AG04450 (cell line): ENCODE measurements at regions not wholly inside any gene's neighbourhood (a gene's known extent, or its start where the extent isn't known, plus 50 kb on each side); places are given as distances from the start of the nearest gene placed in this dataset.
"Not testable (repeated sequence)": the region's sequence is repeated elsewhere in the genome, so short reads cannot be mapped to it uniquely, and the experiment has no call there.

Experiments used
- CTCF ChIA-PET: fragments of 300-600, 350-600 bp; formaldehyde crosslinking; extraction: SDS; loops from one replicate; lab custom pipeline; 2022; ENCODE audit warnings: antibody characterized with exemption, inconsistent platforms; lab: Charles Lee
- POLR2A ChIA-PET: fragments of 350-600 bp; formaldehyde crosslinking; extraction: SDS; loops from one replicate; lab custom pipeline; 2021; ENCODE audit warnings: antibody characterized with exemption, inconsistent platforms; lab: Yijun Ruan, JAX
- DNase-seq: peaks from one replicate; pipeline ENCODE4 v3.0.0-alpha.2; 2011; ENCODE audit warnings: low read depth, low spot score
- H3K27ac ChIP-seq: one replicate; pipeline ENCODE4 v1.5.1; 2012; ENCODE audit warnings: low read depth, low read length, control low read depth
- H3K27me3 ChIP-seq: one replicate; pipeline ENCODE4 v1.6.0; 2012; ENCODE audit warnings: low read length; ENCODE audit not compliant: control insufficient read depth, insufficient read depth
- H3K4me3 ChIP-seq: 2 replicates; pipeline ENCODE4 v1.5.1; 2011; ENCODE audit warnings: mild to moderate bottlenecking, low read depth, low read length, control low read depth
- H3K9me3 ChIP-seq: 2 replicates; pipeline ENCODE4 v1.5.1; 2012; ENCODE audit warnings: low read length; ENCODE audit not compliant: control insufficient read depth, insufficient read depth
- TF ChIP-seq, protein P1 (sequence below): IDR thresholded peaks from 2 replicates; pipeline ENCODE4 v1.5.1; 2011; ENCODE audit warnings: low read depth, low read length, control low read depth, inconsistent platforms

- no peak for DNase-seq
Observed at GRCh38 chr2:163086940-163087339, 248.4 kb upstream of the KCNH7 start.

DNA sequence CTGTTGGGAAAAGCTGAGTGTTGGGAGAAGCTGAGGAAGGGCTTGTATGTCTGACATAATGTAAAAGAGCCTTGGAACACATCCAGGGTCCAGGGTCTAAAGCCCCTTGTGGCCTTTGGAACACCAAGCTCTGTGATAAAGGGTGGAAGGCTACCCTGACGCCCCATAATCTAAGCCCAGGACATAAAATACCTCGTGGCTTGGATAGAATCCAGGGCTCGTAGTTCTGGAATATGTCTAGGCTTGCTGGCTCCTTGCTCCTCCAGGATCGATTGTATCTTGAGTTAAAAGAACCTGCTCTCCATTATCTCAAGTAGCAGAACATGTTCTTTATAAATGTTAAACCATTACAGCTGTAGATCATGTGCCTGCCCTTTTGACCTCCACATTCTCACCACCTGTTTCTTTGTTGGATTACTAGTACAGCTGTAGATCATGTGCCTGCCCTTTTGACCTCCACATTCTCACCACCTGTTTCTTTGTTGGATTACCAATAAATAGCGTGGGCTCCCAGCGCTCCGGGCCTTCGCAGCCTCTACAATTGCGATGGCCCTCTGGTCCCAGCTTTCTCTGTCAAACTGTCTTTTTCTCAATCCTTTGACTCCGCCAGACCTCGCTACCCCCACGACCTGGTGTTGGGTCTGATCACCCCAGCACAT, 246.9 kb upstream of the KCNH7 start:
- H3K27ac ChIP-seq, H3K9me3 ChIP-seq, H3K4me3 ChIP-seq, DNase-seq, POLR2A ChIA-PET, H3K27me3 ChIP-seq, CTCF ChIA-PET: not testable (repeated sequence)

More at GRCh38 chr2:163086940-163087339, 248.4 kb upstream of the KCNH7 start:
- ChIA-PET POLR2A (no interaction called here), CTCF (no interaction called here)
- no peak overlapping the region for H3K4me3 ChIP-seq
- peaks cover 6% of the 10 kb centered on the region for H3K9me3 ChIP-seq
- H3K27me3 ChIP-seq, result no peaks in the 10 kb centered on the region
- TF ChIP-seq, protein P1, sequence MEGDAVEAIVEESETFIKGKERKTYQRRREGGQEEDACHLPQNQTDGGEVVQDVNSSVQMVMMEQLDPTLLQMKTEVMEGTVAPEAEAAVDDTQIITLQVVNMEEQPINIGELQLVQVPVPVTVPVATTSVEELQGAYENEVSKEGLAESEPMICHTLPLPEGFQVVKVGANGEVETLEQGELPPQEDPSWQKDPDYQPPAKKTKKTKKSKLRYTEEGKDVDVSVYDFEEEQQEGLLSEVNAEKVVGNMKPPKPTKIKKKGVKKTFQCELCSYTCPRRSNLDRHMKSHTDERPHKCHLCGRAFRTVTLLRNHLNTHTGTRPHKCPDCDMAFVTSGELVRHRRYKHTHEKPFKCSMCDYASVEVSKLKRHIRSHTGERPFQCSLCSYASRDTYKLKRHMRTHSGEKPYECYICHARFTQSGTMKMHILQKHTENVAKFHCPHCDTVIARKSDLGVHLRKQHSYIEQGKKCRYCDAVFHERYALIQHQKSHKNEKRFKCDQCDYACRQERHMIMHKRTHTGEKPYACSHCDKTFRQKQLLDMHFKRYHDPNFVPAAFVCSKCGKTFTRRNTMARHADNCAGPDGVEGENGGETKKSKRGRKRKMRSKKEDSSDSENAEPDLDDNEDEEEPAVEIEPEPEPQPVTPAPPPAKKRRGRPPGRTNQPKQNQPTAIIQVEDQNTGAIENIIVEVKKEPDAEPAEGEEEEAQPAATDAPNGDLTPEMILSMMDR, result no peak
- H3K27ac ChIP-seq, result no peak overlapping the region

DNA sequence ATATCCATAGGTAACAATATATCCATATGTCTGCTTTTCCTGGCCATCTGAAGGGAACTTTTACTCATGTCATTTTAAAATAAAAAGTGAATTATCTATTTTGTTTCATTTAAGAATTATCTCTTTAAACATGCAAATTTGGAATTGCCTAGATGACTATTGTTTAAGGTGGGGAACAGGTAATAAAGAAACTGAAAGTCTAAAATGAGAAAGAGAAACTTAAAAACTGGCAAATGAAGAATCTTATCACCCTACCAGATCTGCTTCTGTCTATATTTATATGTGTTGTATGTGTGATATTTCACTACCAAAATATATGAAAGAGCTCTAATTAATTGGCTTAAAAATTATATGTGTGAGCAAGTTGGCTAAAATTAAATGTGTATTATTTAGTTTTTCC, 243.2 kb upstream of the KCNH7 start:
- TF ChIP-seq, protein P1, result no peak
- no peak overlapping the region for H3K4me3 ChIP-seq
- peaks cover 4% of the 10 kb centered on the region for H3K9me3 ChIP-seq
- no peak for DNase-seq
- H3K27me3 ChIP-seq, result no peaks in the 10 kb centered on the region
- POLR2A ChIA-PET, result no interaction called here
- H3K27ac ChIP-seq, result no peak overlapping the region
- CTCF ChIA-PET, result no interaction called here

DNA sequence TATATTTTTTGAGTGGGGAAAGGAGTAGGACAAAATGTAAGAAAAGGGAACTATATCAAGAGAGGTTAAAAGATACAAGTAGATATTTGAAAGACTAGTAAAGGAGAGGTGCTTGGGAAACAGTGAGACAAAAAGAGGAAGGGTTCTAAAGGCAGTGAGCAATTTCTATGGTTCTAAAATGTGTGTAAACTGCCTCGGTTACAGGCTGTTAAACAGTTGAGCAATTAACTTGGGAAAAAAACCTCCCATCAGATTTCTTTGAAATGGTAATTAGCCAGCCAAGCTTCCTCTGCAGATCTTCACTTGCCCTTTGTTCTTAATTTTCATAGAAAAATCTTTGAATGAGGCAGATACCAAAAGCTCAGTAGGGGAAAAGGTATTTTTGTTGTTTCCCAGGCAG, 238.7 kb upstream of the KCNH7 start:
- Histone ChIP-seq H3K27ac (no peak overlapping the region), H3K4me3 (no peak overlapping the region), H3K27me3 (no peaks in the 10 kb centered on the region), H3K9me3 (no peaks in the 10 kb centered on the region; the same call in 1 of the 2 replicates)
- CTCF ChIA-PET, result no interaction called here
- TF ChIP-seq, protein P1, result no peak
- POLR2A ChIA-PET, result no interaction called here
- no peak for DNase-seq

GRCh38 chr2:163066085-163066484, 227.5 kb upstream of the KCNH7 start:
- no peak overlapping the region for H3K27ac ChIP-seq
- H3K27me3 ChIP-seq, result no peaks in the 10 kb centered on the region
- DNase-seq, result no peak
- POLR2A ChIA-PET, result no interaction called here
- TF ChIP-seq, protein P1, result no peak
- H3K9me3 ChIP-seq, result no peaks in the 10 kb centered on the region; the same call in 1 of the 2 replicates
- CTCF ChIA-PET, result no interaction called here
- no peak overlapping the region for H3K4me3 ChIP-seq
